GM18519 (cell line): ENCODE measurements at regions not wholly inside any gene's neighbourhood (a gene's known extent, or its start where the extent isn't known, plus 50 kb on each side); places are given as distances from the start of the nearest gene placed in this dataset.

Experiments
- ATAC-seq: cut with Tn5 transposase; IDR thresholded peaks from one replicate; pipeline ENCODE4 v1.9.1; 2021; ENCODE audit warnings: mild to moderate bottlenecking, moderate library complexity; ENCODE audit not compliant: unreplicated experiment, low FRiP score

DNA sequence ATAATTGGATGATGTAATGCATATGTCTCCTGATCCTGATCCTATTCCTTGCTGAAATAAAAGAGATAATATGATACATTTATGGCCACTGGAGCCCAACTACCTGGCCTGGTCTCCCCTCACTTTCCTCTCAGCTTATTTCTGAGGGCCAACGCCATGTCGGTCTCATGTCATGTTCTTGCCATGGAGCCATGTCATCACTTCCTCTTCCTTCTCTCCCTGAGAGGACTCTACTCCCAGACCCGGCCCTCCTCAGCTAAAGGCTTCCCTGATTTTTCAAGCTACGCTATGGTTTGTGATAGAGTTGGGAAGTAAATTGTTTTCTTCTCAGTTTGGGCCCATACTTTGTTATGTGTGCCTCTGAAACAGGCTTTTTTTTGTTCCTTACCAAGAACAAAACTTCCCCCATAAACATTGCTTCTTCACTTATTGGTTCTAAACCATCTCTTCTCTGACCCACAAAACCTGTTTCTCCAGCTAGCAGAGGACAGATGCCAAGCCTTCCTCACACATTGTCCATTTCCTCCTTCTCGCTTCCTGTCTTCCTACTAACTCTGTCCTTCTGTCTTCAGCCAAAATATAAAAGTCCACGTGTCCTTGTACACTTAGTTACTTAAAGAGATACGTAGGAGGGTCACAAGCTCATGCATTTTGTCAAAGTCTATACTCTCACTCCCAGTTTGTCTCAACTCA, 319.9 kb upstream of the DACH1 start:
- no peak for ATAC-seq

DNA sequence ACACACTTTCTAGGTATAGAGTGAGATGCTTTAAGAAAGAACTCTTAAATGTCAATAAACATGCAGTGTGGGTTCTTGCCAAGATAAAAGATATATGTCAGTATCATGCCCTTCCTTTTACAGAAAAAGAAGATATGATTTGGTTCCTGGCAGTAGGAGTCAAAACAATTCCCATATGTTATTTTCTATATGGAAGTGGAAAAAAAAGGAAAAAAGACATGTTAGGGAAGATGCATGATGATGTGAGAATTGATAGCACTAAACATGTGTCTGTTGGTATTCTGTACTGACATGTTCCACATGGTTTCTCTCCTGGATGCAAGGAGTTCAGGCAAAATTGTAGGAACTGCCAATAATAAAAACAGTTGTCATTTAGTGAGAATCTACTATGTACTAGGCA, 318.8 kb upstream of the DACH1 start:
- no peak for ATAC-seq

DNA sequence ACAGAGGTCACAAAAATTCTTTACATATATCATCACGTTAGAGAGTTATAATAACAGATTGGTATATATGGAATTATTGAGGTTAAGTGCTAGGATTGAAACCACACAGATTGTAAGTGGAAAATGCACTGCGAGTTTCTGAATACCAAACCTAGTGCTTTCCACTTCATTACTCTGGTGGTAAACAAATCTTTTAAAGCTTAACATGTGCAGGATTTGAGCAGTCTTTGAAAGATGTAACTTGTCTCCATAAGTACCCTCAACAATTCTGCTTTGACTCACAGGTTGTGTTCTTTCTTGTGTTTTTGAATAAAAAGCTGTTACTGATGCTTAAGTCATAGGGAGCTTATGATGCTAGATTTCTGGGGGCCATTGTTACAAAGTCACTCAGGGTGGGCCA, 314.7 kb upstream of the DACH1 start:
- ATAC-seq: no peak

DNA sequence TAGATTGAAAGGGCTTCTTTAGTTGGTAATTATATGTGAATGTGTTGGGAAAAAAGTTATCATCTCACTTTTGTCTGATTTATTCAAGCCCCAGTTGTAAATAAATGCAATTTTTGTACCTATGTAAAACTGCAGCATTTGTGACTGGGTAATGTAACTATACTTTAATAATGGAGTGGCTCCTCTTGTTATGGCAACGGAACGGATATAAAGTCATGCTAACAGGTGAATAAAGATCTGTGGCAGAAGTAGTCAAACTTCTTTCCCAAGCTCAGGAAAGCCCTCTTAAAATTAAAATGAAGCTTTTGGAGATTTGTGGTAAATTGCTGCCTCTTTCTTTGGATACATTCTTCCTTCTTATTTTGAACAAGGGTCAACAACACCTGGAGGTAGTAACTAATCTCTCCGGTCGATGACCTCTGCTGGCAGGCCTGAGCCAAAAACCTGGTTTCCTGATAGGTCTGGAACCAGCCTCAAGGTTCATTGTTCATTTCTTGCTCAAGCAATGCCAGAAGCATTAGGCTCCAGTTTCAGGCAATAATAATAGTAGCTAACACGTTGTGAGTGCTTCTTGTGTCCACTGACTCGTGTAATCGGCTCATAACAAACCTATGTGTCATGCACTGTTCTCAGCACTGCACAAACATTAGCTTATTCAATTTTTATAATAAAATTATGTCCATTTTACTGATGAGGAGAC, 313.4 kb upstream of the DACH1 start:
- ATAC-seq: no peak

DNA sequence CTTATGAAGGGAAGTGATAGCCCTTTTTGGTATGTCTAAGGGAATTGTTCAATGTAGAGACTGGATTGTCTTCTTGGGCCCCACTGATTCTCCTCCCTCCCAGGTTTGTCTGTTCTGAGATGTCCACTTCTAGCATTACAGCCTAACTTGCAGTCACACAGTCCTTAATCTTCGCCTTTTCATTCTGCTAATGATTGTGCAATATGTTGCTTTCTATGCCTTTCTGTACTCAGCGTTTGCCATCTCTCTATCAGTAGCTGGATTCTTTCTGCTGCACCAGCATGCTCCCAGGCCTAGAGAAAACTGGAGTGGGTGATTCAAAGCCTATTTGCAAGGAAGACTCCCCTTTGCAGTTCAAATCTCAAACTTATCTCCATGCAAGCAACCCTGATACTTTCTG, 307.5 kb upstream of the DACH1 start:
- no peak for ATAC-seq

DNA sequence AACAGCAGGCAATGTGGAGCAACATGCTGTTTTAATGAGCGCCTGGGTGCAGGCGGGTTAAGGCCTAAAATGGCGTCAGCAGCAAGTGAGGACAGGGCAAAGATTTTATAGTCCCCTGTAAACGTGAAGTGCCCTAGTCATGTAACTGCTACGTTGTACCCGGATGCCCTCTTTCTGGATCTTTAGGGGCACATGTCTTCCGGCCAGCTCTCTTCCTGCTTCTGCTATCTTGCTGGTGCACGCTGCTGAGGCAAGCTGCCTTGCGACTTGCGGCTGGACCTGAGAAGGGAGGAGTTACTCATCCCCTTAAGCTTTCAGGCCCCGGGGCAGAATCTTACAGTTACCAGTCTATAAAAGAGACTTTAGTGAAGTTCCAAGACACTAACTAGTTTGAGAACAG, 303.6 kb upstream of the DACH1 start:
- no peak for ATAC-seq

DNA sequence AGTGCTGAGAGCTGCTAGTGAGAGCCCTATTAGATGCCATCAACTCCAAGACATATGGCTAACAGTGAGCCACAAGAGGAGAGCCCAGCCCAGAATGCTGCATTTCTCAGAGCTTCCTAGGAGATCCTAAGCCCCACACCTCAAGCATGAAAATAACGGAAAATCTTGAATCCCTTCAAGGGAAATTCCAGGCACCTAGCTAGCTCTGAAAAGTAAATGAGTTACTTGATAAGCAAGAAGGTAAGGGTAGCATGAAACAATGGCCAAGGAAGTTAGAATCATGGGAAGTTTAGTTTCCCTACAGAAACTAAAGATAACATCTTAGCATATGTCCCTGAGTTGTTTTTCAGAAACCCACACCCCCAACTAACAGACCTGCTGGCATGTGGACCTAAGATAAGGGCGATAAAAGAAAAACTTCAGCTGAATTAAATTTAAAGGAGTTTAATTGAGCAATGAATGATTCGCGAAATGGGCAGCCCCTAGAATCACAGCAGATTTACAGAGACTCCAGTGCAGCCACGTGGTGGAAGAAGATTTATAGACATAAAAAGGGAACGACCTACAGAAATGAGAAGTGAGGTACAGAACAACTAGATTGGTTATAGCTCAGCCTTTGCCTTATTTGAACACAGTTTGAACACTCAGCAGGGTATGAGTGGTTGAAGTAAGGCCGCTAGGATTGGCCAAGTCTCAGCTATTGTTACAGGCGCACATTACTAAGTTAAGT, 301.3 kb upstream of the DACH1 start:
- no peak for ATAC-seq

DNA sequence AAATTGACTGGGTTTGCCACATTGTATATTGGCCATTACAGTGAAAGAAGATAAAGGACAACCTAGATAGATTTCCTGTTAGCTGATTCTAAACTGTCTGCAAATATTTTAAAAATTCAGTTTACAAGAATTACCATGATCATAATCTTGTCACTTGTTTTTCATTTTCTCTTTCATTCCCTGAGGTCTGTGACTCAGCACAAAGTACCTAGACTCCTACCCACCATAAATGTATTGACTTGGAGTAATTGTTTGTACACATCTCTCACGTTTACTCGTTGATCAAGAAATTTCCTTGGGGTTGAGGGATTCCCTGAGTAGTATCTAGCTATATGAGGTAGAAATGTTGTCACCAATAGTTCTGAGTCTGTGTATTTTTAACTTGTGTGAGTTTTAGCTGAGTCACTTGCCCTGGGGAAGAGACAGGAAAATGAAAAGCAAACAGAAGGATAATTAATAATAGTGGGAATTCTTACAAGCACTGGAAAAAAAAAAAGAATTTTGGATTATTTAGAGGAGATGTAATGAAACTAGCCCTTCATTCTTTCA, 299.2 kb upstream of the DACH1 start:
- no peak for ATAC-seq

DNA sequence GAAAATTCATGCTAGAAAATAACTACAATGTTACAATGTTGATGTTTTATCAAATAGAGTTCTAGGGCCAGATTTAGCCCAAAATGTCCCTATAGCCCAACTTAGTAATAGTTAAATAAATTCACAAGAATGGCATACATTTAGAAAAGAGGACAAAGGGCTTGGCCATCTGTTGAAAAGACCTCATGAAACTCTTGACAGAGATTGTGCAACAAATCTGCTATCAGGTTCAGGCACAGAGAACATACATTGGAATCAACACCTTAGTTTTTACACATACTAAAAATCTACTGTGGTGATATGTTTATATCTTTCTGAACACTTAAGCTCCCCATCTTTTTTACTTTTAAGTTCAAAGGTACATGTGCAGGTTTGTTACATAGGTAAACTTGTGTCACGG, 298.3 kb upstream of the DACH1 start:
- ATAC-seq: no peak

DNA sequence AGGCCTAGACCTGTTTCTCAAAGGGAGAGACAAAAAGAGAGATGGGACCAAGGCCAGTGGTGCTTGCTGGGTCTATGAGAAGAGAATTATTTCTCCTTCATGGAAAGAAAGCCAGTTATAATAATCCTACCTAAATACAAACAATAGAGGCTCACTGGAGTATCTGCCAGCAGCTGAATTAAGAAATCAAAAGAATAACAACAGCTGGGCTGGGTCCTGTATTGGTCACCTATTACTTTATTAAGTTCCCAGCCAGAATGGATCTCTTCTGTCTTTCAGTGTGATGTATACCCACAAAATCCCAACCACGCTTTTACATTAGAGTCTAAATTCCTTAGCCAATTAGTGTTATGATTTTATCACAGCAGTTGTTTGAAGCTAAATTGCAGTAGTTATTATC, 297.8 kb upstream of the DACH1 start:
- ATAC-seq: no peak

DNA sequence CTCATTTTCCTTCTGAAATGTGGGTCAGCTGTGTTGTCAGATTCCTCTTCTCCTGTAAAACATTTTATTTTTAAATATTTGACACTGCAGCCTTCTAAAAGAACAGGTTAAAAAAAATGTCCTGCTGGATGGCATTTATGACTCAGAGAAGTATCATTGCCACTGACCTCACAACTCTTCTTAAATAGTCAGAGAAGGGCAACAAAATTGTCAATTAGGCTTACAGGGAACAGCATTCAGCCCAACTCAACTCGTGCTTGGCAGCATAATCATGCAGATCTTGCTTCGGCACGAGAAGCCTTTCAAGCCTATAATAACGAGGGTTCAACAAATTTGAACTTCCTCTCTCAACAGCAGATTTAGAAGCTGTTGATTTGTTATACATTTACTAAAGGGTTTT, 296.7 kb upstream of the DACH1 start:
- no peak for ATAC-seq

DNA sequence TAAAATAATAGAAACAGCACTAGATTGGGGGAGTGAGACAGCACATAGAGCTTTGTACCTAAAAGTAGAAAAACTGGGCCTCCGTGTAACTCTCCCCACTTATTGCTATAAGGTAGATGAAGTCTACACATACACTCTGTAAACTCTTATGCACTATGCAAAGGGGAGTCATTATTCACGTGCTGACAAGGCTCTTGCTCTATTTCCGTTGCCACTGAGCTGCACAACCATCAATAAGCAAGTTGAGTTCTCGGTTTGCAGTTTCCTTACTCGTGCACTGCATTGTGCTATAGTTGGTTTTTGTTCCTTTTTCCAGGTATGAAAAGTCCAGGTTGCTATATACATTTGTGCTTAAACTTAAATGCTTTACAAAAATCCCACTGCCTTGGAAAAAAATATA, 294.0 kb upstream of the DACH1 start:
- ATAC-seq: no peak

DNA sequence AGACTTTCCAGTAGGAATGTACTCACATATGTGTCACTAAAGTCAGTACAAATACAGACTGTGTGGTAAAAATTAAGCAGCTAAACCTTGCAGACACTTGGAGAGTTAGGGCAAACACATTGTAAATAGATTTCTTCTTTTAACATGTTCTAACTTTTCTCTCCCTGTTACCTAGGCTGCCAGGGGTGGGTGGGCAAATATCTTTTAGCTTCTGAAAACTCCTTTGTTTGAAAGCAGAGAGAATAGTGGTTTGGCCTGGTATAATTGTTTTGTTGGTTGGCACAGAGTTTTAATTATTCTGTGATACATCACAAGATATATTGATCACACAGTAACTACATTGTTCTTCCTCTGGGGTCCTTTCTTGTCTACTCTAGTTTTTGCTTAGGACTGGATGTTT, 289.8 kb upstream of the DACH1 start:
- no peak for ATAC-seq

DNA sequence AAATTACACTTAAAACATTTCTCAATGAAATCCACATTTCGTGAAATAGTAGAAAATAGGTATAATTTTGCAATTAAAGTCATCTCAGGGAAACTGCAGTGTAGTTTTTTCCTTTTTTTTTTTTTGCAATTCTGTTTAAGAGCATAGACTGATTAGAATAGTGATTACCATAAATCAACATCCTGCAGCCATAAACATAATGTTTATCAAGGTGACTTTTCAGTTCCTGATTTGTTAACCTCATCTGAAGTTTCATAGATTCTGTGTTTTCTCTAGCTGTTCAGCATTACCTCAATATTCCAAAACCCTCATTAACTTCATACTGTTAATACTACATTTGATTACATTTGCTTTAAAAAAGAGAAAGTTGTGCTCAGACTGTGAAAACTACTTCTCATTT, 286.3 kb upstream of the DACH1 start:
- no peak for ATAC-seq

DNA sequence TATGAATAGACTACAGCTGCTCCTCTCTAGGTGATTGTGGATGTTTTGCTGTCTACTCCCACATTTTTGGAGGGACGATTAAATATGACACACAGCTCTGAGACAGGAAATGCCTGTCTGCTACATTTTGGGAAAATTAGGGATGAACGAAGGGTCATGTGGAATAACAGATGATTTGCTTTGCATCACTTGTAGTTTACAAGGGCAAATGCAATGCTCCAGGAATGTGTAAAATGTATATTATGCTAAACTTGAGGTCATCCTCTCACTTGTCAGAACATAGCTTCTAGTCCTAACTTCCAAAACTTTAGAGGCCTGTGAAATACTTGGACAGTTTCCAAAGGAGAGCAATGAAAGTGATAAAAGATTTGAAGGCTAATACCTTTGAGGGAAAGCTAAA, 284.2 kb upstream of the DACH1 start:
- ATAC-seq: no peak

DNA sequence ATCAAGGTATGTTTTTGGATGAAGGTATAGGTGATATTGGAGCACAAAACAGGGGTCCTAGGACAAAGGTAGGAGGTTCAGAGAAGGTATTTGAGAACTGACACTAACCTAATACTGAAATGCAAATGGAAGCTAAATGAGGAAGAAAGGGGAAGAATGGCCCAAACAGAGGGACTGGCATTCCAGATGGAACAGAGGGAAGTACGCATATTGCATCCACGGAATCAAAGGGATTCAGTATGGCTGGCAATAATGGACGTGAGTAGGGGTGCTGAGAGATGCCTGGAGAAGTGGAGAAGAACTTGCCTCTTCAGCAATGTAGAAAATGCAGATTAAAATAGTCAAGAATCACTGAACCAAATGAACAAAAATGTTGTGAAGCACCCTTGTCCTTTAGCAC, 283.5 kb upstream of the DACH1 start:
- no peak for ATAC-seq

DNA sequence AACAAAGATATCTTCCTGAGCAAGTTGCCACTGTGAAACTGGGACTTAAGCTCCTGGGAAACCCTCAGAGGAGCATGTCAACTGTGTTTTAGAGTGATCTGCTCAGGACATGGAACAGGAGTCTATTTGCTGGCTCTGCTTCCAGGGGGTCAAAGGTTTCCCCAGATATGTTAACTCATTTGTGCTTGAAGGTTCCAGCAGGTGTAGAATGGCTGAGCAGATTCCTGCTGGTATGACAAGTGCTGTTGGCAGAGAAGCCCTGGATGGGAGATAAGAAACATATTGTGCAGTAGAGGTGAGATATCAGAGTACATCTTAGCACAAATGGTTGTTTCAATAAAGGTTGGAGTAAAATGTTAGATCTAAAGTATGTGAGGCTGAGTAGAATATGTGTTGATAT, 282.7 kb upstream of the DACH1 start:
- ATAC-seq: no peak

DNA sequence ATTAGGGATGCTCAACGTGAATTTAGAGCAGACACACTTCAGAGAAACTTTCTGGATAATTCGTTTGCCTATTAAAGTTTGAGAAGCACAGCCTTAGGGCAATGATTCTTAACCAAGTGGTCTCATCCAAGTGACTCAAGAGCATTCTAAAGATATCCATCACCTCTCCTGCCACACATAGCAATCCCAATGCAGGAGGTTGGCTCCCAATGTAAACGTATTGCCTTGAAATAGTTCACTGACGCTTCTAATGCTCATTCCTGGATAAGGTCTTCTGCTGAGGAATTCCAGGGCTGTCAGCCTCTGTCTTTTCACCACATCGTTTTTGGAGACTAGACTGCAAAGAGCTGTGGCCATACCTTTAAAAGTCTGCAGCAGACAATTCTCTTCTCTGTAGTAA, 279.8 kb upstream of the DACH1 start:
- no peak for ATAC-seq

DNA sequence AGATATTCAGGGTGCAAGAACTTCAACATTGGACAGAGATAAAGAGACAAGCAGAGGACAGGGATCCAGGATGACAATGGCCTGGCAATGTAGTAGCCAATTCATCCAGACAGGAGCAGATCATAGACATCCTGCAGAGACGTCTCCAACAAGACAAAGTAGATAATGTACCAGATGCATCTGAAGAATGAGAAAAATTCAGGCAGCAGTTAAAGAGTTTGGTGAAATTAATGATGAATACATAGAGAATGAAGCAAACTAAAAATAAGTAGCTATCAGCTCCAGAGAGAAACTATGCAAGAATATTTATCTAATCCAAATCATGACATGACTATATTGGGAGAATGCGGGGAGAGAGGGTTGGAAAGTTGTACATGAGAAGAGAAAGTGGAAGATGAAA, 278.4 kb upstream of the DACH1 start:
- ATAC-seq: no peak

DNA sequence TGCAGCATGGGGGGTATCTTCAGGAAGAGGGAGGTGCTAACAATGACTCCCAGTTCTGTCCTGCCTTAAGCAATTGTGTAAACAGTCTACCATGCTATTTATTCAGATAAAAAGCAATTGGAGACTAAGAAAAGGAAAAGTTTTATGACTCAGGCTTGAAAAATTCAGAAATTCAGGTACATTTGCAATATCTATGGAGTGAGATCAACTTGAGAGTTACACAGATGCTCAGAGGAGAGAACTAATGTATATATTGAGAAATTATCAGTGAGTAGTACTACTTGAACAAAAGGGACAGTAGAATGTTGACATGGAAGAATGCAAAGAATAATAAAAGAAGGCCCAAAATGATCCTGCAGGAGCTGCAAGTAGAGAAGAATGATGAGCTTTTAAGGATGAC, 277.6 kb upstream of the DACH1 start:
- ATAC-seq: no peak

DNA sequence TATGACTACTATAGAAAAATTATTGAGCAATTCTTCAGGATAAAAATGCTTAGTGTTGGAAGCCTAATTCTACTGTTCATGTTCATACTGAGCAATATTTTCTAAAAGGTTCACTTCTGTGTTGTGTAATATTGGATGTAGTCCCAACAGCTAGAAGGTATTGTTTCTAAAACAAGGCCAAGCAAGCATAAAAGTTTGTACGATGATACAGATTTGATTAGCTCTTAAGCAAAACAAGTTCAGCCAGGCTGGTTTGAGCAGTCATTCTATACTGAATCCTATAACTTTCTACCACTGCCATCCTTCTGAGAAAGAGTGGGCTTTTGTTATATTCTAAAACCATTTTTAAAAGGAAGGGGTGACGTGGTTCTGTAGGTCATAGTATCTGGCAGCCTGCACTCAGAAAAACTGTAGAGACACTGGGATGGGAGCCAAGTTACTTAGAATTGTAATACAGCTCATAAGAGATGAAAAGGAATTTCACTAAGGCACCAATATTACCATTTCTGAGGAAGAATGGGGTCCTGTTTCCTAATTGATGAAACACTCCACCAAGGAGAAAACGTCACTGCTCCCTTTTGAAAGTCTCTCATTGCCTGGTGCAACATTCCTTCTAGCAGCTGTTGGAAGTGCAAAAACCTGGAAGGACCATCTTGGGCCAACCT, 275.0 kb upstream of the DACH1 start:
- no peak for ATAC-seq
